ENCODE measurements at regions not wholly inside any gene's neighbourhood (a gene's known extent, or its start where the extent isn't known, plus 50 kb on each side); places are given as distances from the start of the nearest gene placed in this dataset.

GRCh38 chr2:5501807-5502206, 190.4 kb upstream of the SOX11 start:
- Mint-ChIP-seq H3K4me1 (ENCODE audit: low read depth) (no peaks in the 10 kb centered on the region), H3K27ac (ENCODE audit: unreplicated experiment) (no peak overlapping the region), H3K9me3 (ENCODE audit: low read depth) (no peaks in the 10 kb centered on the region), H3K36me3 (ENCODE audit: low read depth) (no peaks in the 10 kb centered on the region), H3K4me3 (ENCODE audit: unreplicated experiment) (no peak overlapping the region), H3K27me3 (ENCODE audit: low read depth) (no peaks in the 10 kb centered on the region)
- TF ChIP-seq, protein P1, sequence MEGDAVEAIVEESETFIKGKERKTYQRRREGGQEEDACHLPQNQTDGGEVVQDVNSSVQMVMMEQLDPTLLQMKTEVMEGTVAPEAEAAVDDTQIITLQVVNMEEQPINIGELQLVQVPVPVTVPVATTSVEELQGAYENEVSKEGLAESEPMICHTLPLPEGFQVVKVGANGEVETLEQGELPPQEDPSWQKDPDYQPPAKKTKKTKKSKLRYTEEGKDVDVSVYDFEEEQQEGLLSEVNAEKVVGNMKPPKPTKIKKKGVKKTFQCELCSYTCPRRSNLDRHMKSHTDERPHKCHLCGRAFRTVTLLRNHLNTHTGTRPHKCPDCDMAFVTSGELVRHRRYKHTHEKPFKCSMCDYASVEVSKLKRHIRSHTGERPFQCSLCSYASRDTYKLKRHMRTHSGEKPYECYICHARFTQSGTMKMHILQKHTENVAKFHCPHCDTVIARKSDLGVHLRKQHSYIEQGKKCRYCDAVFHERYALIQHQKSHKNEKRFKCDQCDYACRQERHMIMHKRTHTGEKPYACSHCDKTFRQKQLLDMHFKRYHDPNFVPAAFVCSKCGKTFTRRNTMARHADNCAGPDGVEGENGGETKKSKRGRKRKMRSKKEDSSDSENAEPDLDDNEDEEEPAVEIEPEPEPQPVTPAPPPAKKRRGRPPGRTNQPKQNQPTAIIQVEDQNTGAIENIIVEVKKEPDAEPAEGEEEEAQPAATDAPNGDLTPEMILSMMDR (IDR thresholded peaks at IDR 0.05): no peak
- DNase-seq (ENCODE audit: low spot score): no peak

DNA sequence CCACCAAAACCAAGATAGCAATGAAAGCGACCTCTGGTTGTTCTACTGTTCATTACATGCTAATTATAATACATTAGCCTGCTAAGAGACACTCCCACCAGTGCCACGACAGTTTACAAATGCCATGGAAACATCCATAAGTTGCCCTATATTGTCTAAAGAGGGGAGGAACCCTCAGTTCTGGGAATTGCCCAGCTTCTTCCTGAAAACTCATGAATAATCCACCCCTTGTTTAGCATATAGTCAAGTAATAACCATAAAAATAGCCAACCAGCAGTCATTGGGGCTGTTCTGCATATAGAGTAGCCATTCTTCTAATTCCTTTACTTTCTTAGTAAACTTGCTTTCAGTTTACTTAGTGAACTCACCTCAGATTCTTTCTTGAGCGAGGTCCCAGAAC, 189.8 kb upstream of the SOX11 start:
- Mint-ChIP-seq H3K4me3 (ENCODE audit: unreplicated experiment) (no peak overlapping the region), H3K9me3 (ENCODE audit: low read depth) (no peaks in the 10 kb centered on the region), H3K36me3 (ENCODE audit: low read depth) (no peaks in the 10 kb centered on the region), H3K4me1 (ENCODE audit: low read depth) (no peaks in the 10 kb centered on the region), H3K27me3 (ENCODE audit: low read depth) (no peaks in the 10 kb centered on the region), H3K27ac (ENCODE audit: unreplicated experiment) (no peak overlapping the region)
- no peak for DNase-seq (ENCODE audit: low spot score)
- TF ChIP-seq, protein P1 (IDR thresholded peaks at IDR 0.05): no peak

DNA sequence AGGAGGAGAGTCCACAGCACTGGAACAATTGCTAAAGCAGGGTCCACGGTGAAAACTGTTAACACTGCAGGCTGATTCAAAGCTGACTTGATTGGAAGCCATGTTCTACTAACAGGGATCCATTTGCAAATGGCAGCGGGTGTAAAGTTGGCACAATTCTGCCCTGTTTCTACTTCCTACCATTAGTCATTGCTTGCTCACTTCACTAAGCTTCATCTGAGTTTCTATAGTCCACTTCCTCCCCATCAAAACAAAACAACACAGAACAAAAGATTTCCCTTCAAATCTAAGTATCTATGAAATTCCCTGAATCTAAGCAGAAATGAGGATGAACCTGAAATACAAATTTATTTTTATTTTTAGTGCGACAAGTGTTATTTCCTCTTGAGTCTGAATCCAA, 187.4 kb upstream of the SOX11 start:
- Mint-ChIP-seq H3K4me3 (ENCODE audit: unreplicated experiment) (no peak overlapping the region), H3K4me1 (ENCODE audit: low read depth) (no peaks in the 10 kb centered on the region), H3K27me3 (ENCODE audit: low read depth) (no peaks in the 10 kb centered on the region), H3K36me3 (ENCODE audit: low read depth) (no peaks in the 10 kb centered on the region), H3K9me3 (ENCODE audit: low read depth) (no peaks in the 10 kb centered on the region), H3K27ac (ENCODE audit: unreplicated experiment) (no peak overlapping the region)
- DNase-seq (ENCODE audit: low spot score): no peak
- TF ChIP-seq, protein P1 (IDR thresholded peaks at IDR 0.05): no peak

DNA sequence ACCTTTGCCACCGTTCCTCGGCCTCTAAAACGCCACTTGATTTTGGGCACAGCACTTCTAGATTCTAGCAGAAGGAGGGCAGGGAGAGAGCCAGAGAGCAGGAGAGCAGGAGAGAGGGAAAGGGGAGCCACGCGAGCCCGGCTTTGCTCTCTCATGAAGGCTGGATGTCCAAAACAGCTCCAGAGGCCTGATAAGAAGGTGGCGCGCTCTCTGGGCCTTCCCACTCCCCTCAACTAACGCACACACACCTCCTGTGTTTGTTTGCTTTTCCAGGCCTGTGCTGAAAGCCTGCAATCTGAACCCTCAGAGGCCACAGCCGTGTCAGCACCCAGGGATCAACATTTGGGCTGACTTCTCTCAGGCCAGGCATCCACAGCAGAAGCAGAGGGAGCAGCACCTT, 184.8 kb upstream of the SOX11 start:
- Mint-ChIP-seq H3K4me1 (ENCODE audit: low read depth) (no peaks in the 10 kb centered on the region), H3K9me3 (ENCODE audit: low read depth) (no peaks in the 10 kb centered on the region), H3K27ac (ENCODE audit: unreplicated experiment) (no peak overlapping the region), H3K4me3 (ENCODE audit: unreplicated experiment) (no peak overlapping the region), H3K27me3 (ENCODE audit: low read depth) (no peaks in the 10 kb centered on the region), H3K36me3 (ENCODE audit: low read depth) (no peaks in the 10 kb centered on the region)
- DNase-seq (ENCODE audit: low spot score): no peak
- TF ChIP-seq, protein P1 (IDR thresholded peaks at IDR 0.05): no peak

DNA sequence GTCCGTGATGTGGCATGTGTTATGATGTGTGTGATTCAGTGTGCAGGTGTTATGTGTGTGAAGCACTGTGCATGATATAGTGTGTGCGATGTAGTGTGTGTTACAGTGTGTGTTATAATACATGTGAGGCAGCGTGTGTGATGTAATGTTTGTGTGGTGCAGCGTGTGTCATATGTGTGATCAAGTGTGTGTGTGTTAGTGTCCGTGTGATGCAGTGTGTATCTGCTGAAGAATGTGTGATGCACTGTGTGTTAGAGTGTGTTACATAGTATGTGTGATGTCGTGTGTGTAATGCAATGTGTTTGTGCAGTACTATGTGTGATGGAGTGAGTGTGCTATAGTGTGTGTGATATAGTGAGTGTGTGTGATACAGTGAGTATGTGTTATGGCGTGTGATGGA, 182.8 kb upstream of the SOX11 start:
- no peaks in the 10 kb centered on the region for H3K9me3 Mint-ChIP-seq (ENCODE audit: low read depth)
- no peaks in the 10 kb centered on the region for H3K27me3 Mint-ChIP-seq (ENCODE audit: low read depth)
- H3K36me3 Mint-ChIP-seq (ENCODE audit: low read depth): no peaks in the 10 kb centered on the region
- H3K27ac Mint-ChIP-seq (ENCODE audit: unreplicated experiment): no peak overlapping the region
- no peak for DNase-seq (ENCODE audit: low spot score)
- no peak overlapping the region for H3K4me3 Mint-ChIP-seq (ENCODE audit: unreplicated experiment)
- no peaks in the 10 kb centered on the region for H3K4me1 Mint-ChIP-seq (ENCODE audit: low read depth)
- TF ChIP-seq, protein P1 (IDR thresholded peaks at IDR 0.05): no peak
